ENCODE measurements at regions not wholly inside any gene's neighbourhood (a gene's known extent, or its start where the extent isn't known, plus 50 kb on each side); places are given as distances from the start of the nearest gene placed in this dataset.

- TF ChIP-seq CTCF (IDR thresholded peaks at IDR 0.05; ENCODE audit: extremely low read depth in 1 of 2, insufficient read depth in 1 of 2, low read depth in 1 of 2, low read length in 2 of 2) (no peak), POLR2A (IDR thresholded peaks at IDR 0.05; ENCODE audit: low read depth, low read length) (no peak), POLR2AphosphoS5 (IDR thresholded peaks at IDR 0.05; ENCODE audit: insufficient read depth, low read depth, low read length) (no peak), JUN (IDR thresholded peaks at IDR 0.05; ENCODE audit: borderline replicate concordance, insufficient read depth, insufficient read length, low read depth) (no peak), EZH2 (IDR thresholded peaks at IDR 0.05; ENCODE audit: borderline replicate concordance, low read depth, low read length, severe bottlenecking) (no peak), MYC (IDR thresholded peaks at IDR 0.05; ENCODE audit: low read depth, low read length) (no peak), FOS (IDR thresholded peaks at IDR 0.05; ENCODE audit: borderline replicate concordance, insufficient read depth, low read length) (no peak)
- TF ChIP-seq, protein P1, sequence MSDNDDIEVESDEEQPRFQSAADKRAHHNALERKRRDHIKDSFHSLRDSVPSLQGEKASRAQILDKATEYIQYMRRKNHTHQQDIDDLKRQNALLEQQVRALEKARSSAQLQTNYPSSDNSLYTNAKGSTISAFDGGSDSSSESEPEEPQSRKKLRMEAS (IDR thresholded peaks at IDR 0.05; ENCODE audit: insufficient read depth, insufficient read length) = no peak
Measured at GRCh38 chr12:46963191-46963590, 116.2 kb upstream of the PCED1B start.

Data from endothelial cell of umbilical vein (primary cell).